Panc1 (cell line): ENCODE measurements at regions not wholly inside any gene's neighbourhood (a gene's known extent, or its start where the extent isn't known, plus 50 kb on each side); places are given as distances from the start of the nearest gene placed in this dataset.

Source experiments
- CTCF ChIP-seq: fragments of 450-650 bp; IDR thresholded peaks from 2 replicates; pipeline ENCODE4 v1.5.1; 2017; ENCODE audit warnings: mild to moderate bottlenecking
- POLR2AphosphoS5 ChIP-seq: IDR thresholded peaks from 2 replicates; pipeline ENCODE4 v1.6.1; 2012; ENCODE audit warnings: mild to moderate bottlenecking, low read depth, low read length, moderate library complexity
- REST ChIP-seq, 2 experiments: IDR thresholded peaks; 2 replicates each; pipeline ENCODE4 v1.6.1; 2011 to 2012; ENCODE audit warnings: low read depth in 2 of 2, control low read depth in 1 of 2, low read length in 1 of 2, mild to moderate bottlenecking in 1 of 2, moderate library complexity in 1 of 2; ENCODE audit not compliant: insufficient read depth in 1 of 2

GRCh38 chr12:115461401-115461800, 777.4 kb upstream of the TBX3 start:
- TF ChIP-seq CTCF, result no peak
- TF ChIP-seq POLR2AphosphoS5, result no peak
- no peak for TF ChIP-seq REST (IDR thresholded peaks at IDR 0.05; ENCODE audit: insufficient read depth in 1 of 2, low read depth in 2 of 2, low read length in 1 of 2)
